Astrocyte of the cerebellum (primary cell): ENCODE measurements at regions not wholly inside any gene's neighbourhood (a gene's known extent, or its start where the extent isn't known, plus 50 kb on each side); places are given as distances from the start of the nearest gene placed in this dataset.

ENCODE experiments used
- DNase-seq: peaks from one replicate; pipeline ENCODE4 v3.0.0-alpha.2; 2011; ENCODE audit warnings: low read depth
- H3K4me3 ChIP-seq: 2 replicates; pipeline ENCODE4 v1.5.1; 2011; ENCODE audit warnings: mild to moderate bottlenecking, low read depth, low read length, moderate library complexity
- CTCF ChIP-seq: IDR thresholded peaks from 2 replicates; pipeline ENCODE4 v1.5.1; 2012; ENCODE audit warnings: low read length, low read depth, moderate library complexity, mild to moderate bottlenecking; ENCODE audit errors: missing control alignments
- in situ Hi-C: cut with HindIII; loops from 2 replicates; pipeline ENCODE4 v1.10.0; 2017; ENCODE audit warnings: low sequenced_read_pairs

GRCh38 chr5:28549588-28549987 lies 1511.2 kb upstream of the CDH9 start:
- no peak for DNase-seq
- no peak for TF ChIP-seq CTCF
- in situ Hi-C loops: no loop called here
- H3K4me3 ChIP-seq: no peak overlapping the region

GRCh38 chr5:28548856-28549255 lies 1510.5 kb upstream of the CDH9 start:
- TF ChIP-seq CTCF: no peak
- no peak overlapping the region for H3K4me3 ChIP-seq
- in situ Hi-C loops: no loop called here
- DNase-seq: no peak

- TF ChIP-seq CTCF: no peak
- in situ Hi-C loops: no loop called here
- DNase-seq: no peak
- no peak overlapping the region for H3K4me3 ChIP-seq
Measured at GRCh38 chr5:28544501-28544900, 1506.1 kb upstream of the CDH9 start.

- no peak for DNase-seq
- TF ChIP-seq CTCF: no peak
- in situ Hi-C loops: no loop called here
- H3K4me3 ChIP-seq: no peak overlapping the region
Measured at GRCh38 chr5:28543473-28544098, 1505.2 kb upstream of the CDH9 start.

GRCh38 chr5:28542987-28543386 lies 1504.6 kb upstream of the CDH9 start:
- in situ Hi-C loops: no loop called here
- no peak overlapping the region for H3K4me3 ChIP-seq
- peak; percentile 97 for DNase-seq
- TF ChIP-seq CTCF: no peak

GRCh38 chr5:28523888-28524635 lies 1485.7 kb upstream of the CDH9 start:
- TF ChIP-seq CTCF: no peak
- in situ Hi-C loops: no loop called here
- H3K4me3 ChIP-seq: no peak overlapping the region
- peak; percentile 98 for DNase-seq
